K562 (cell line): ENCODE measurements at regions not wholly inside any gene's neighbourhood (a gene's known extent, or its start where the extent isn't known, plus 50 kb on each side); places are given as distances from the start of the nearest gene placed in this dataset.

Experiments
- ATAC-seq: fragments of 200-7000 bp; cut with Tn5 transposase; 3 replicates; pipeline ENCODE4 v1.9.1; 2020; ENCODE audit warnings: moderate library complexity
- BruUV-seq: library from RNA; stranded (reverse); fragments of 400-500 nt; replicated peaks from 2 replicates; lab custom pipeline; 2021; lab: Mats Ljungman, UMichigan
- CTCF ChIA-PET: fragments of 300-600 bp; formaldehyde crosslinking; extraction: SDS; loops from one replicate; lab custom pipeline; 2021; ENCODE audit warnings: low intra/inter-chr PET ratio; lab: Yijun Ruan, JAX
- POLR2A ChIA-PET: fragments of 300-600, 350-650 bp; sonication (Branson Sonifier 250); formaldehyde crosslinking; extraction: SDS; loops from one replicate; lab custom pipeline; 2021; ENCODE audit warnings: antibody characterized with exemption, inconsistent platforms; lab: Yijun Ruan, JAX
- DNase-seq, 4 experiments: peaks; one replicate each; pipeline versions ENCODE4 v3.0.0 to v3.0.0-alpha.2; 2011 to 2018; ENCODE audit warnings: low spot score in 3 of 4, mixed read lengths in 3 of 4; ENCODE audit errors: extremely low read depth in 1 of 4
- FAIRE-seq: peaks from 2 replicates; lab custom pipeline; 2011; peaks lifted over from hg19 to GRCh38; lab: Jason Lieb, UNC
- H2AFZ ChIP-seq: 2 replicates; pipeline ENCODE4 v1.6.0; 2011; ENCODE audit warnings: low read depth, low read length, control low read depth, inconsistent platforms
- H3K27ac ChIP-seq: fragments of 200-600 bp; 3 replicates; pipeline ENCODE4 v1.8.0; 2011; ENCODE audit warnings: low read depth, mild to moderate bottlenecking, control low read depth, inconsistent platforms, low read length, moderate library complexity, mixed read lengths; ENCODE audit errors: extremely low read depth
- H3K27me3 ChIP-seq, 2 experiments: fragments of 300-600 bp in 1 of 2; 2 replicates in 1 of 2; 3 replicates in 1 of 2; pipeline versions ENCODE4 v1.6.0 to v1.8.0; 2011; ENCODE audit warnings: inconsistent platforms in 2 of 2, low read length in 2 of 2, mild to moderate bottlenecking in 1 of 2, mixed read lengths in 1 of 2, moderate library complexity in 1 of 2; ENCODE audit not compliant: control insufficient read depth in 2 of 2, insufficient read depth in 2 of 2
- H3K36me3 ChIP-seq: fragments of 300-600 bp; 3 replicates; pipeline ENCODE4 v1.8.0; 2011; ENCODE audit warnings: mild to moderate bottlenecking, low read length, inconsistent platforms; ENCODE audit not compliant: control insufficient read depth, insufficient read depth
- H3K4me1 ChIP-seq, 2 experiments: fragments of 200-600 bp in 1 of 2; replicated peaks in 1 of 2; 2 replicates in 1 of 2; 3 replicates in 1 of 2; pipeline versions ENCODE4 v1.5.1 to v1.8.0; 2011; ENCODE audit warnings: inconsistent platforms in 2 of 2, low read length in 2 of 2, mild to moderate bottlenecking in 1 of 2, mixed read lengths in 1 of 2, moderate library complexity in 1 of 2; ENCODE audit not compliant: control insufficient read depth in 2 of 2, insufficient read depth in 2 of 2
- H3K4me2 ChIP-seq: 2 replicates; pipeline ENCODE4 v1.6.1; 2011; ENCODE audit warnings: low read length, control low read depth, inconsistent platforms, mixed read lengths; ENCODE audit not compliant: insufficient read depth
- H3K4me3 ChIP-seq: fragments of 200-600 bp; sonication (generic), shearing (Covaris generic); 2 replicates; pipeline ENCODE4 v1.5.1; 2016; ENCODE audit warnings: control low read depth, inconsistent platforms
- H3K79me2 ChIP-seq: fragments of 200-600 bp; 3 replicates; pipeline ENCODE4 v1.8.0; 2011; ENCODE audit warnings: low read length, inconsistent platforms; ENCODE audit not compliant: control insufficient read depth, insufficient read depth
- H3K9ac ChIP-seq, 2 experiments: 2 replicates each; pipeline versions ENCODE4 v1.6.0 to v1.6.1; 2011; ENCODE audit warnings: low read depth in 2 of 2, low read length in 2 of 2, control low read depth in 1 of 2, inconsistent platforms in 1 of 2, mild to moderate bottlenecking in 1 of 2, mixed read lengths in 1 of 2; ENCODE audit not compliant: insufficient read depth in 1 of 2
- H3K9me1 ChIP-seq: one replicate; pipeline ENCODE4 v1.6.0; 2011; ENCODE audit warnings: inconsistent platforms, mild to moderate bottlenecking, low read length, moderate library complexity; ENCODE audit not compliant: control insufficient read depth, insufficient read depth
- H3K9me3 ChIP-seq: replicated peaks from 2 replicates; pipeline ENCODE4 v1.5.1; 2011; ENCODE audit warnings: low read depth, low read length, inconsistent platforms; ENCODE audit not compliant: control insufficient read depth, insufficient read depth
- H4K20me1 ChIP-seq: replicated peaks from 2 replicates; pipeline ENCODE4 v1.6.1; 2011; ENCODE audit warnings: low read length, inconsistent platforms, mixed read lengths; ENCODE audit not compliant: control insufficient read depth, insufficient read depth
- ATF2 ChIP-seq: sonication (generic); formaldehyde crosslinking; IDR thresholded peaks from 2 replicates; pipeline ENCODE4 v1.8.1; 2022; ENCODE audit warnings: missing genetic modification reagents
- NCOA1 ChIP-seq: fragments of 450-650 bp; IDR thresholded peaks from 2 replicates; pipeline ENCODE4 v1.6.1; 2016; ENCODE audit warnings: low read depth
- PTBP1 ChIP-seq: fragments of 200-400 bp; formaldehyde crosslinking; IDR thresholded peaks from 2 replicates; pipeline ENCODE4 v1.6.1; 2017; ENCODE audit warnings: low read depth, low read length
- ZBTB12 ChIP-seq: fragments of 250-450 bp; sonication (Bioruptor Pico); IDR thresholded peaks from 2 replicates; pipeline ENCODE4 v1.4.0; 2020
- ZKSCAN8 ChIP-seq: fragments of 200-800 bp; sonication (Bioruptor generic); IDR thresholded peaks from 2 replicates; pipeline ENCODE4 v1.6.1; 2016; ENCODE audit warnings: missing genetic modification characterization, missing compliant biosample characterization
- WGBS: fragments of 100-300 bp; shearing (Covaris generic); methylation state at CpG from one replicate; pipeline ENCODE4 v1.1.6; 2016; ENCODE audit warnings: low coverage, mixed read lengths; ENCODE audit not compliant: insufficient coverage; ENCODE audit errors: missing lambda C conversion rate; 5-methylcytosine and 5-hydroxymethylcytosine counted together
- in situ Hi-C: fragments of 300-500 bp; cut with MboI; formaldehyde crosslinking; loops from 4 replicates; pipeline ENCODE4 v1.15.0; 2018; ENCODE audit warnings: inconsistent platforms, mixed read lengths
- intact Hi-C: fragments of 100-400 bp; cut with micrococcal nuclease; formaldehyde crosslinking; loops from 2 replicates; pipeline ENCODE4 v1.14.2; 2022

GRCh38 chr4:123190176-123190575, 206.4 kb upstream of the SPRY1 start:
- Histone ChIP-seq H3K4me3 (no peak overlapping the region), H3K4me1 (no peaks in the 10 kb centered on the region), H3K27me3 (no peaks in the 10 kb centered on the region), H3K27ac (no peak overlapping the region), H3K36me3 (no peaks in the 10 kb centered on the region), H3K9me1 (no peaks in the 10 kb centered on the region), H3K9ac (no peak overlapping the region), H3K9me3 (no peaks in the 10 kb centered on the region), H3K79me2 (no peaks in the 10 kb centered on the region), H3K4me2 (no peak overlapping the region), H2AFZ (no peak overlapping the region), H4K20me1 (no peaks in the 10 kb centered on the region)
- no peak for TF ChIP-seq ZKSCAN8 (CRISPR knock-in tag)
- TF ChIP-seq NCOA1, result no peak
- no peak for TF ChIP-seq ATF2 (CRISPR knock-in tag)
- TF ChIP-seq PTBP1, result no peak
- no peak for TF ChIP-seq ZBTB12 (CRISPR knock-in tag)
- ChIA-PET POLR2A (no interaction called here), CTCF (no interaction called here)
- intact Hi-C loops, result no loop called here
- WGBS, result 80% methylated on average over 5 of the region's 5 CpGs
- no peak for FAIRE-seq
- in situ Hi-C loops, result no loop called here
- no TSS peak for BruUV-seq
- DNase-seq, result no peak
- ATAC-seq, result no peak
